CD4-positive, alpha-beta T cell treated with Interleukin-17A for 4 hours (primary cell): ENCODE measurements at regions not wholly inside any gene's neighbourhood (a gene's known extent, or its start where the extent isn't known, plus 50 kb on each side); places are given as distances from the start of the nearest gene placed in this dataset.
A peak's percentile ranks its signal among the peaks of the same experiment; 100 is the strongest.
"Not testable (repeated sequence)": the region's sequence is repeated elsewhere in the genome, so short reads cannot be mapped to it uniquely, and the experiment has no call there.

Experiments used
- DNase-seq: peaks from one replicate; pipeline ENCODE4 v3.0.0-alpha.2; 2020; ENCODE audit warnings: mixed read lengths

GRCh38 chr7:149600669-149601330, 103.2 kb upstream of the ZNF746 start:
- peak; percentile 12 for DNase-seq

- no peak for DNase-seq
These were observed 102.1 kb upstream of the ZNF746 start for GRCh38 chr7:149599636-149600206.

DNA sequence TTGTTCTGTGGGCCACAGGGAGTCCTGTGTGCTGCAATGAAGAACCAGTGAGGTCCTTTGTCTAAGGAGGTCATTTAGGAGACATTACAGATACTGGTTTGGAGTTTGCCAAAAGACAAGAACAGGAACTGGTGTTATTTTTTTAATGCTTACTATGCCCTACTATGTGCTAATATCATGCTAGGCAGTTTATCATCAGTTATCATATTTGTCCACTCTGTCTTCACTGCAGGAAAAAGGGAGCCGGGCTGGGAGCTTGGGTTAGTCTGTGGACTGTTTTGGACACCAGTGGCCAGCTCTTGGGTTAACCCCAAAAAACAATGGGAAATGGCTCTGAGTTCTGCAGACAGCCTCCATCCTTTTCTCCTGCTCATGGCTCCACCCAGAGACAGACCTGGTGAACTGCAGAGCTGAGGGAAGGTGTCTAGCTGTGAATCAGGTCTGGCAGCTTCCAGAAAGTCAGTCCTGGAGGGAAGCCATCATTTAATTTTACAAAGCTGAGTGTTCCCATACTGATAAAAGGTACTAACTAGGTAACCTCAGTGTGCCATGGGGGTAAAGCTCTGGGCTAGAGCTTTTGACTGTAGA, 101.2 kb upstream of the ZNF746 start:
- no peak for DNase-seq

- not testable (repeated sequence) for DNase-seq
These were observed 100.2 kb upstream of the ZNF746 start for GRCh38 chr7:149597789-149598188.

DNA sequence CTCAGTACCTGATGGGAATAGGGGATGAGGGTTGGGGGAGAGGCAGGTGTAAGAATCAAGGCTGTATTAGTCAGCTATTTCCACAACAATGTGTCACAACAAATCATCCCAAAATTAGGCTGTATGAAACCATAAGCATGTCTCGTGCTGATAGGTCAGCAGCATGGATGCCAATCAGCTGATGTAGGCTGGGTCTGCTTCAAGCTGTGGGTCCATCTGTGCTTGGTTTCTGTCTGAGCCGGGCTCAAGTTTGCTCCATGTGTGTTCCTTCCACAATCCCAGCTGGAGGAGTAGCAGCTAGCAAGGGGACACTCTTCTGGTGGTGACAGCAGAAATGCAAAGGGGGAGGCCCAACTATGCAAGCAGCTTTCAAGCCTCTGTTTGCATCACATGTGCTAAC, 97.9 kb upstream of the ZNF746 start:
- DNase-seq: no peak

- DNase-seq: no peak
These were observed 97.5 kb upstream of the ZNF746 start for GRCh38 chr7:149595078-149595477.

GRCh38 chr7:149588930-149589329, 91.3 kb upstream of the ZNF746 start:
- DNase-seq: no peak

DNA sequence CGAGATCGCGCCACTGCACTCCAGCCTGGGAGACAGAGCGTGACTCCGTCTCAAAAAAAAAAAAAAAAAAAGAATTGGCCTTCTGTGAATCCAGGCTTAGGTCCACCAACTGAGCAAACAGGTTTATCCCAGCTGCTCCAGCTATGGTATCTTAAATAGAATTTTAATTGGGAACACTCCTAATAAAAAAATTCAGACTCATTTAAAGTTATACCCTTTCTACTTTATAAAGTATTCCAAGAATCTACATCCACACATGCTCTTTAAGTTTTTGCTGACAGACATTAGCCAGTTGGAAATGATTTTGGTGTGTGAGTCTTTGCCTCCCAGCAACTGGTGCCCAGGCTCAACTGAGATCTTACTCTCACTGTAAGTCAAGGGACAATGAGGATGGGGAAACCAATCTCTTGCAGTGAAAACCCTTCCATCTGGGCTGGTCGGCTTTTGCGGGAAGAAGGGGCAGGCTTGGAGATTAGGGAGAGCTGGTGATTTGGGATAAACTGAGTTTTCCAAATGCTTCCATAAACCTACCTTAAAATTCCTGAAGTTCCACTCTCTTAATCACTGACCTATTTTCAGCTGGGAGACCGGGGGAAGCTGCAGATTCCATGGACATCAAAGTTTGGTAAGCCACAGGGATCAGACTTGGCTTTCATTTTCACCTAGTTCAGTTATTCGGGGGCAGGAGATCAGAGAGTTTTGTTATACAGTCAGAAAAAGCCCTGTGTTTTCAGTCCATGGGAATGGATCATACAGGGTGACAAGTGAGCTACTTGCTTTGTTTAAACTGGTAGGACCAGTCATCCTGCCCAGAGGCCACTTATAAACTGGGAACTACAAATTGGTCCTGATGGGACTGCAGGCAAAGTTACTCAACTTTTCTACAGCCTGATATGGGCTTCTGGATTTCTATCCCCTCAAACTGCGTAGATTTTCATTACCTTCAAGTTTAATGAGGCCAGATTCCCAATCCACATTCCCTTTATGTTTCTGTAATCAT, 89.3 kb upstream of the ZNF746 start:
- DNase-seq: no peak

- DNase-seq: no peak
These were observed 86.9 kb upstream of the ZNF746 start for GRCh38 chr7:149584530-149584929.

- no peak for DNase-seq
These were observed 86.4 kb upstream of the ZNF746 start for GRCh38 chr7:149584009-149584408.

GRCh38 chr7:149580328-149580727, 82.7 kb upstream of the ZNF746 start:
- DNase-seq: no peak

GRCh38 chr7:149579365-149579764, 81.8 kb upstream of the ZNF746 start:
- not testable (repeated sequence) for DNase-seq

DNA sequence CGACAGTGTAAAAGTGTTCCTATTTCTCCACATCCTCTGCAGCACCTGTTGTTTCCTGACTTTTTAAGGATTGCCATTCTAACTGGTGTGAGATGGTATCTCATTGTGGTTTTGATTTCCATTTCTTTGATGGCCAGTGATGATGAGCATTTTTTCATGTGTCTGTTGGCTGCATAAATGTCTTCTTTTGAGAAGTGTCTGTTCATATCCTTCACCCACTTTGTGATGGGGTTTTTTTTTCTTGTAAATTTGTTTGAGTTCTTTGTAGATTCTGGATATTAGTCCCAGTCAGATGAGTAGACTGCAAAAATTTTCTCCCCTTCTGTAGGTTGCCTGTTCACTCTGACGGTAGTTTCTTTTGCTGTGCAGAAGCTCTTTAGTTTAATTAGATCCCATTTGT, 76.8 kb upstream of the ZNF746 start:
- not testable (repeated sequence) for DNase-seq

- DNase-seq: no peak
These were observed 75.9 kb upstream of the ZNF746 start for GRCh38 chr7:149573519-149573918.

- DNase-seq: not testable (repeated sequence)
These were observed 75.3 kb upstream of the ZNF746 start for GRCh38 chr7:149572920-149573319.

DNA sequence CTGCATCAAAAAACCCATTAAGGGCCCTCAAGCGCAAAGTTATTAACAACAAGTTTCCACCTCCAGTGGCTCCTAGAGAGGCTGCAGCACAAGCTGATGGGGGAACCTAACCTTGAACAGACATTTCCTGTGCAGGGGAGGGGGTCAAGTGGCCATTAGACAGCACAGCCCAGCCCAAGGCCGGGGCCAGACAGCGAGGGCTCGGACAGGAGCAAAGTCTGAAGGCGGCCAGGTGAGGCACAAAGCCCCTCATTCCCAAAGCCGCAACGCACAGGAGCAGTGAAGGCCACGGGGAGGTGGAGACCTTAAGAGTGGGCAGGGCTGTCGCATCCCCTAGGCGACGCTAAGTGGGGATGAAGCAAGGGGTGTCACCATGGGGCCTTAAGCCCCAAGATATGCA, 73.2 kb upstream of the ZNF746 start:
- no peak for DNase-seq

GRCh38 chr7:149569726-149570422, 72.3 kb upstream of the ZNF746 start:
- no peak for DNase-seq

GRCh38 chr7:149569025-149569725, 71.6 kb upstream of the ZNF746 start:
- no peak for DNase-seq

- DNase-seq: no peak
These were observed 70.6 kb upstream of the ZNF746 start for GRCh38 chr7:149568218-149568617.

- DNase-seq: no peak
These were observed 68.5 kb upstream of the ZNF746 start for GRCh38 chr7:149566103-149566502.

GRCh38 chr7:149565096-149565382, 67.4 kb upstream of the ZNF746 start:
- DNase-seq: no peak
